ENCODE measurements at regions not wholly inside any gene's neighbourhood (a gene's known extent, or its start where the extent isn't known, plus 50 kb on each side); places are given as distances from the start of the nearest gene placed in this dataset.

GRCh38 chr1:232249861-232250777 is 379.8 kb downstream of the SIPA1L2 start:
- H3K4me1 Mint-ChIP-seq, result peaks cover 38% of the 10 kb centered on the region
- TF ChIP-seq CTCF (conservative IDR thresholded peaks at IDR 0.05), result peak; percentile 10
- H3K9me3 Mint-ChIP-seq, result no peaks in the 10 kb centered on the region
- Histone ChIP-seq H3K9me3 (ENCODE audit: control insufficient read depth, low read length) (no peaks in the 10 kb centered on the region), H3K4me1 (ENCODE audit: control insufficient read depth, insufficient read depth, low read length) (peaks cover 8% of the 10 kb centered on the region), H3K36me3 (ENCODE audit: control insufficient read depth, insufficient read depth, low read length) (no peaks in the 10 kb centered on the region), H3K27me3 (ENCODE audit: control insufficient read depth, insufficient read depth, low read length, poor library complexity, severe bottlenecking) (no peaks in the 10 kb centered on the region), H3K27ac (ENCODE audit: low read depth, low read length) (no peak overlapping the region), H3K4me3 (ENCODE audit: low read length) (no peak overlapping the region), H3K9ac (ENCODE audit: extremely low read depth, low read length, poor library complexity, severe bottlenecking) (no peak overlapping the region)
- no peak overlapping the region for H3K27ac Mint-ChIP-seq
- H3K27me3 Mint-ChIP-seq (ENCODE audit: insufficient read depth), result peaks cover 63% of the 10 kb centered on the region
- peak; percentile 72 for DNase-seq
- H3K36me3 Mint-ChIP-seq (ENCODE audit: low read depth), result no peaks in the 10 kb centered on the region
- 77 to 78% methylated on average over 7 to 12 of the region's 13 CpGs for WGBS, 2 experiments (ENCODE audit: insufficient coverage in 1 of 2, insufficient read length in 1 of 2)
- H3K4me3 Mint-ChIP-seq, result peak overlapping the region; percentile 14

GRCh38 chr1:232249339-232249738 is 380.6 kb downstream of the SIPA1L2 start:
- H3K4me1 Mint-ChIP-seq, result peaks cover 38% of the 10 kb centered on the region
- no peaks in the 10 kb centered on the region for H3K36me3 Mint-ChIP-seq (ENCODE audit: low read depth)
- TF ChIP-seq CTCF (conservative IDR thresholded peaks at IDR 0.05), result no peak
- H3K9me3 ChIP-seq (ENCODE audit: control insufficient read depth, low read length), result no peaks in the 10 kb centered on the region
- no peak overlapping the region for H3K27ac ChIP-seq (ENCODE audit: low read depth, low read length)
- H3K27me3 Mint-ChIP-seq (ENCODE audit: insufficient read depth), result peaks cover 64% of the 10 kb centered on the region
- no peaks in the 10 kb centered on the region for H3K36me3 ChIP-seq (ENCODE audit: control insufficient read depth, insufficient read depth, low read length)
- H3K4me3 ChIP-seq (ENCODE audit: low read length), result no peak overlapping the region
- H3K4me3 Mint-ChIP-seq, result peak overlapping the region; percentile 14
- H3K9ac ChIP-seq (ENCODE audit: extremely low read depth, low read length, poor library complexity, severe bottlenecking), result no peak overlapping the region
- no peak for DNase-seq
- no peak overlapping the region for H3K27ac Mint-ChIP-seq
- H3K4me1 ChIP-seq (ENCODE audit: control insufficient read depth, insufficient read depth, low read length), result peaks cover 8% of the 10 kb centered on the region
- 100% methylated on average over 2 of the region's 2 CpGs; no CpG with 5 or more reads in 1 of the 2 experiments for WGBS, 2 experiments (ENCODE audit: insufficient coverage in 1 of 2, insufficient read length in 1 of 2)
- H3K9me3 Mint-ChIP-seq, result no peaks in the 10 kb centered on the region
- no peaks in the 10 kb centered on the region for H3K27me3 ChIP-seq (ENCODE audit: control insufficient read depth, insufficient read depth, low read length, poor library complexity, severe bottlenecking)

GRCh38 chr1:232248276-232248820 is 381.6 kb downstream of the SIPA1L2 start:
- H3K27ac Mint-ChIP-seq, result no peak overlapping the region
- no peaks in the 10 kb centered on the region for H3K9me3 Mint-ChIP-seq
- no peak for TF ChIP-seq CTCF (conservative IDR thresholded peaks at IDR 0.05)
- Histone ChIP-seq H3K27ac (ENCODE audit: low read depth, low read length) (no peak overlapping the region), H3K36me3 (ENCODE audit: control insufficient read depth, insufficient read depth, low read length) (no peaks in the 10 kb centered on the region), H3K9ac (ENCODE audit: extremely low read depth, low read length, poor library complexity, severe bottlenecking) (no peak overlapping the region), H3K9me3 (ENCODE audit: control insufficient read depth, low read length) (no peaks in the 10 kb centered on the region), H3K4me1 (ENCODE audit: control insufficient read depth, insufficient read depth, low read length) (peaks cover 8% of the 10 kb centered on the region), H3K27me3 (ENCODE audit: control insufficient read depth, insufficient read depth, low read length, poor library complexity, severe bottlenecking) (no peaks in the 10 kb centered on the region), H3K4me3 (ENCODE audit: low read length) (no peak overlapping the region)
- H3K4me1 Mint-ChIP-seq, result peaks cover 38% of the 10 kb centered on the region
- peaks cover 65% of the 10 kb centered on the region for H3K27me3 Mint-ChIP-seq (ENCODE audit: insufficient read depth)
- WGBS, 2 experiments (ENCODE audit: insufficient coverage in 1 of 2, insufficient read length in 1 of 2), result 74 to 83% methylated on average over 5 of the region's 5 CpGs
- no peaks in the 10 kb centered on the region for H3K36me3 Mint-ChIP-seq (ENCODE audit: low read depth)
- H3K4me3 Mint-ChIP-seq, result no peak overlapping the region
- DNase-seq, result no peak

Data from endodermal cell (in vitro differentiated cells).